ENCODE measurements at regions not wholly inside any gene's neighbourhood (a gene's known extent, or its start where the extent isn't known, plus 50 kb on each side); places are given as distances from the start of the nearest gene placed in this dataset.
A peak's percentile ranks its signal among the peaks of the same experiment; 100 is the strongest.

GRCh38 chr4:30839583-30840520, 119.7 kb downstream of the PCDH7 start (continued):
- TF ChIP-seq POLR2A (IDR thresholded peaks at IDR 0.05; ENCODE audit: borderline replicate concordance, extremely low read depth, insufficient read depth, insufficient read length) (no peak), CEBPB (IDR thresholded peaks at IDR 0.05; ENCODE audit: low read depth) (peak; percentile 81), SP1 (IDR thresholded peaks at IDR 0.05; ENCODE audit: low read depth) (peak; percentile 94), MAX (IDR thresholded peaks at IDR 0.05) (peak; percentile 47), ATF3 (IDR thresholded peaks at IDR 0.05) (peak; percentile 89), EZH2phosphoT487 (IDR thresholded peaks at IDR 0.05; ENCODE audit: borderline replicate concordance) (no peak), REST (IDR thresholded peaks at IDR 0.05; ENCODE audit: low read depth) (no peak), FOSL1 (IDR thresholded peaks at IDR 0.05; ENCODE audit: low read depth) (peak; percentile 43; the same call in 1 of the 2 replicates), SIN3A (IDR thresholded peaks at IDR 0.05; ENCODE audit: low read depth) (peak; percentile 35), POLR2AphosphoS5 (IDR thresholded peaks at IDR 0.05; ENCODE audit: low read depth, low read length) (peak; percentile 71), EZH2 (IDR thresholded peaks at IDR 0.05) (no peak)

All from HCT116 (cell line).